ENCODE measurements at regions not wholly inside any gene's neighbourhood (a gene's known extent, or its start where the extent isn't known, plus 50 kb on each side); places are given as distances from the start of the nearest gene placed in this dataset.
A peak's percentile ranks its signal among the peaks of the same experiment; 100 is the strongest.
"Not testable (repeated sequence)": the region's sequence is repeated elsewhere in the genome, so short reads cannot be mapped to it uniquely, and the experiment has no call there.

GRCh38 chr12:118537481-118537917, 161.1 kb downstream of the SUDS3 start:
- no peak for DNase-seq (ENCODE audit: low read depth)

- DNase-seq (ENCODE audit: low read depth) = no peak
Measured at GRCh38 chr12:118541071-118541470, 164.7 kb downstream of the SUDS3 start.

- no peak for DNase-seq (ENCODE audit: low read depth)
Measured at GRCh38 chr12:118541934-118542333, 165.6 kb downstream of the SUDS3 start.

- DNase-seq (ENCODE audit: low read depth) = no peak
Measured at GRCh38 chr12:118543651-118544050, 167.3 kb downstream of the SUDS3 start.

- peak; percentile 3 for DNase-seq (ENCODE audit: low read depth)
Measured at GRCh38 chr12:118544569-118544968, 168.2 kb downstream of the SUDS3 start.

- not testable (repeated sequence) for DNase-seq (ENCODE audit: low read depth)
Measured at GRCh38 chr12:118547606-118548005, 171.3 kb downstream of the SUDS3 start.

GRCh38 chr12:118548887-118549509, 172.6 kb downstream of the SUDS3 start:
- no peak for DNase-seq (ENCODE audit: low read depth)

GRCh38 chr12:118549510-118549980, 173.2 kb downstream of the SUDS3 start:
- DNase-seq (ENCODE audit: low read depth) = no peak

GRCh38 chr12:118553856-118554504, 177.6 kb downstream of the SUDS3 start:
- no peak for DNase-seq (ENCODE audit: low read depth)

- DNase-seq (ENCODE audit: low read depth) = no peak
Measured at GRCh38 chr12:118558941-118559340, 182.6 kb downstream of the SUDS3 start.

- no peak for DNase-seq (ENCODE audit: low read depth)
Measured at GRCh38 chr12:118560733-118561132, 184.4 kb downstream of the SUDS3 start.

GRCh38 chr12:118571730-118572129, 195.4 kb downstream of the SUDS3 start:
- no peak for DNase-seq (ENCODE audit: low read depth)

GRCh38 chr12:118574288-118574687, 197.9 kb downstream of the SUDS3 start:
- DNase-seq (ENCODE audit: low read depth) = no peak

GRCh38 chr12:118575730-118576129, 199.4 kb downstream of the SUDS3 start:
- no peak for DNase-seq (ENCODE audit: low read depth)

GRCh38 chr12:118581371-118581770, 205.0 kb downstream of the SUDS3 start:
- DNase-seq (ENCODE audit: low read depth) = no peak

GRCh38 chr12:118582863-118583262, 206.5 kb downstream of the SUDS3 start:
- no peak for DNase-seq (ENCODE audit: low read depth)

GRCh38 chr12:118586433-118586832, 210.1 kb downstream of the SUDS3 start:
- no peak for DNase-seq (ENCODE audit: low read depth)

GRCh38 chr12:118589162-118589561, 212.8 kb downstream of the SUDS3 start:
- no peak for DNase-seq (ENCODE audit: low read depth)

- no peak for DNase-seq (ENCODE audit: low read depth)
Measured at GRCh38 chr12:118590406-118591150, 214.2 kb downstream of the SUDS3 start.

GRCh38 chr12:118603610-118604361, 227.4 kb downstream of the SUDS3 start:
- no peak for DNase-seq (ENCODE audit: low read depth)

- no peak for DNase-seq (ENCODE audit: low read depth)
Measured at GRCh38 chr12:118606690-118607089, 230.3 kb downstream of the SUDS3 start.

- no peak for DNase-seq (ENCODE audit: low read depth)
Measured at GRCh38 chr12:118607831-118608230, 231.5 kb downstream of the SUDS3 start.
